Suprapubic skin (tissue), 4 donors: ENCODE measurements at regions not wholly inside any gene's neighbourhood (a gene's known extent, or its start where the extent isn't known, plus 50 kb on each side); places are given as distances from the start of the nearest gene placed in this dataset.

ENCODE experiments used
- DNase-seq, 2 donors: peaks; one replicate each; pipeline ENCODE4 v3.0.0-alpha.2; 2019; ENCODE audit warnings: low spot score in 2 of 2
- H3K27ac ChIP-seq: fragments of 200-600 bp; sonication (generic); one replicate; pipeline ENCODE4 v1.5.1; 2019
- H3K27me3 ChIP-seq: fragments of 200-600 bp; sonication (generic); one replicate; pipeline ENCODE4 v1.5.1; 2019
- H3K36me3 ChIP-seq: fragments of 200-600 bp; sonication (generic); one replicate; pipeline ENCODE4 v1.5.1; 2019
- H3K4me1 ChIP-seq: fragments of 200-600 bp; sonication (generic); one replicate; pipeline ENCODE4 v1.5.1; 2019
- H3K4me3 ChIP-seq: fragments of 200-600 bp; sonication (generic); one replicate; pipeline ENCODE4 v1.5.1; 2019; ENCODE audit warnings: mild to moderate bottlenecking
- H3K9me3 ChIP-seq: fragments of 200-600 bp; sonication (generic); one replicate; pipeline ENCODE4 v1.5.1; 2019
- CTCF ChIP-seq, 2 donors: fragments of 200-600 bp in 1 of 2; fragments of 450-650 bp in 1 of 2; sonication (generic) in 1 of 2; IDR thresholded peaks; one replicate each; pipeline ENCODE4 v1.5.1; 2016 to 2019; ENCODE audit warnings: antibody characterized with exemption in 2 of 2, mild to moderate bottlenecking in 1 of 2, moderate library complexity in 1 of 2
- EP300 ChIP-seq: sonication (generic); formaldehyde crosslinking; IDR thresholded peaks from one replicate; pipeline ENCODE4 v1.6.1; 2017; ENCODE audit warnings: antibody characterized with exemption
- POLR2A ChIP-seq, 2 donors: fragments of 450-650 bp; IDR thresholded peaks; one replicate each; pipeline ENCODE4 v1.6.1; 2017; ENCODE audit warnings: antibody characterized with exemption in 2 of 2, mild to moderate bottlenecking in 2 of 2, moderate library complexity in 2 of 2
- POLR2AphosphoS5 ChIP-seq, 3 donors: sonication (generic); formaldehyde crosslinking; IDR thresholded peaks; one replicate each; pipeline ENCODE4 v1.6.1; 2017; ENCODE audit warnings: antibody characterized with exemption in 3 of 3
- WGBS: methylation state at CpG from one replicate; pipeline ENCODE4 v1.1.5; 2018; 5-methylcytosine and 5-hydroxymethylcytosine counted together

GRCh38 chr6:66735106-66735890 lies 1028.3 kb upstream of the EYS start:
- Histone ChIP-seq H3K4me1 (no peaks in the 10 kb centered on the region), H3K4me3 (no peak overlapping the region), H3K36me3 (no peaks in the 10 kb centered on the region), H3K9me3 (no peaks in the 10 kb centered on the region), H3K27ac (no peak overlapping the region), H3K27me3 (no peaks in the 10 kb centered on the region)
- WGBS = 59% methylated on average over 5 of the region's 5 CpGs
- TF ChIP-seq POLR2A (IDR thresholded peaks at IDR 0.05) (no peak), EP300 (no peak), POLR2AphosphoS5 (IDR thresholded peaks at IDR 0.05) (no peak), CTCF (IDR thresholded peaks at IDR 0.05) (no peak)
- no peak for DNase-seq

- 94% methylated on average over 1 of the region's 1 CpG for WGBS
- Histone ChIP-seq H3K9me3 (no peaks in the 10 kb centered on the region), H3K4me1 (no peaks in the 10 kb centered on the region), H3K4me3 (no peak overlapping the region), H3K27ac (no peak overlapping the region), H3K27me3 (no peaks in the 10 kb centered on the region), H3K36me3 (no peaks in the 10 kb centered on the region)
- no peak for TF ChIP-seq POLR2AphosphoS5 (IDR thresholded peaks at IDR 0.05)
- no peak for DNase-seq
Measured at GRCh38 chr6:66731310-66731709, 1024.3 kb upstream of the EYS start.

DNA sequence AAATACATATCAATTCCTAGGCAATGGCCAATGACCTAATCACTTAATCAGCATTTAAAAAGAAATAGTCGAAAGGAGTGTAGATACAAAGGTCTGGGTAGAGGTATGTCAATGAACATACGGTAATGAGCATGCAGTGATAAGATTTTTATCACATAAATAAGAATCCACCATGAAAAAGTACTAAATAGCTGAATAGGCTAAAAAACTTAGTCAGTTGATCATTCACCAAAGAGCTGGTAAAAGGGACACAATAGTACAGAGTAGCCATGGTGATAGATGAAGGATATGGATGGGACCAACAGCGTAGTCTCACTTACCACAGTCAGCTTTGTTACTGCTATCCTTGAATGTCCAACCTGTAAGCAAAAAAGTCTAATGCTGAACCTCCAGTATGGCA lies 1018.6 kb upstream of the EYS start:
- no peak for TF ChIP-seq POLR2A (IDR thresholded peaks at IDR 0.05)
- TF ChIP-seq EP300 = no peak
- no peak for TF ChIP-seq POLR2AphosphoS5 (IDR thresholded peaks at IDR 0.05)
- no peak for TF ChIP-seq CTCF (IDR thresholded peaks at IDR 0.05)
- H3K4me1 ChIP-seq = no peaks in the 10 kb centered on the region
- no peak overlapping the region for H3K27ac ChIP-seq
- no peaks in the 10 kb centered on the region for H3K36me3 ChIP-seq
- WGBS = 87% methylated on average over 3 of the region's 3 CpGs
- H3K4me3 ChIP-seq = no peak overlapping the region
- H3K9me3 ChIP-seq = no peaks in the 10 kb centered on the region
- no peaks in the 10 kb centered on the region for H3K27me3 ChIP-seq
- DNase-seq = no peak

GRCh38 chr6:66717801-66718200 lies 1010.8 kb upstream of the EYS start:
- no peaks in the 10 kb centered on the region for H3K36me3 ChIP-seq
- no peak overlapping the region for H3K27ac ChIP-seq
- no peak for DNase-seq
- H3K9me3 ChIP-seq = no peaks in the 10 kb centered on the region
- no peaks in the 10 kb centered on the region for H3K27me3 ChIP-seq
- no peak overlapping the region for H3K4me3 ChIP-seq
- no peaks in the 10 kb centered on the region for H3K4me1 ChIP-seq
- WGBS = 91% methylated on average over 4 of the region's 4 CpGs
- TF ChIP-seq POLR2A (IDR thresholded peaks at IDR 0.05) = no peak
- no peak for TF ChIP-seq EP300
- no peak for TF ChIP-seq CTCF (IDR thresholded peaks at IDR 0.05)
- TF ChIP-seq POLR2AphosphoS5 (IDR thresholded peaks at IDR 0.05) = no peak

GRCh38 chr6:66699385-66699784 lies 992.4 kb upstream of the EYS start:
- no peaks in the 10 kb centered on the region for H3K9me3 ChIP-seq
- no peaks in the 10 kb centered on the region for H3K27me3 ChIP-seq
- H3K4me3 ChIP-seq = no peak overlapping the region
- H3K27ac ChIP-seq = no peak overlapping the region
- TF ChIP-seq POLR2AphosphoS5 (IDR thresholded peaks at IDR 0.05) = no peak
- TF ChIP-seq POLR2A (IDR thresholded peaks at IDR 0.05) = no peak
- TF ChIP-seq CTCF (IDR thresholded peaks at IDR 0.05) = no peak
- no peak for TF ChIP-seq EP300
- 61% methylated on average over 1 of the region's 1 CpG for WGBS
- no peaks in the 10 kb centered on the region for H3K36me3 ChIP-seq
- no peak for DNase-seq
- H3K4me1 ChIP-seq = no peaks in the 10 kb centered on the region

- H3K4me1 ChIP-seq = no peaks in the 10 kb centered on the region
- TF ChIP-seq POLR2AphosphoS5 (IDR thresholded peaks at IDR 0.05) (no peak), CTCF (IDR thresholded peaks at IDR 0.05) (no peak), POLR2A (IDR thresholded peaks at IDR 0.05) (no peak), EP300 (no peak)
- H3K27ac ChIP-seq = no peak overlapping the region
- no peaks in the 10 kb centered on the region for H3K27me3 ChIP-seq
- DNase-seq = no peak
- H3K9me3 ChIP-seq = no peaks in the 10 kb centered on the region
- H3K36me3 ChIP-seq = no peaks in the 10 kb centered on the region
- 91% methylated on average over 4 of the region's 4 CpGs for WGBS
- no peak overlapping the region for H3K4me3 ChIP-seq
Measured at GRCh38 chr6:66689608-66690007, 982.6 kb upstream of the EYS start.
